SU-DHL-6 (cell line): ENCODE measurements at regions not wholly inside any gene's neighbourhood (a gene's known extent, or its start where the extent isn't known, plus 50 kb on each side); places are given as distances from the start of the nearest gene placed in this dataset.

Source experiments
- H2AFZ ChIP-seq: fragments of 200-600 bp; sonication (generic); 2 replicates; pipeline ENCODE4 v1.6.1; 2014; ENCODE audit warnings: low read depth, mild to moderate bottlenecking, moderate library complexity, mixed read lengths, antibody characterized with exemption, low read length; ENCODE audit not compliant: severe bottlenecking
- H3F3A ChIP-seq: fragments of 200-600 bp; shearing (Covaris generic); 2 replicates; pipeline ENCODE4 v1.6.0; 2016; ENCODE audit warnings: antibody characterized with exemption, mild to moderate bottlenecking; ENCODE audit not compliant: insufficient read depth
- H3K27ac ChIP-seq: fragments of 200-600 bp; sonication (generic); 2 replicates; pipeline ENCODE4 v1.5.1; 2016; ENCODE audit warnings: low read depth, mild to moderate bottlenecking, low read length, moderate library complexity, mixed read lengths
- H3K27me3 ChIP-seq: fragments of 200-600 bp; sonication (generic), shearing (Covaris generic); 2 replicates; pipeline ENCODE4 v1.6.0; 2014; ENCODE audit warnings: mild to moderate bottlenecking, low read length
- H3K36me3 ChIP-seq: fragments of 200-600 bp; sonication (generic); 2 replicates; pipeline ENCODE4 v1.6.1; 2014; ENCODE audit warnings: mild to moderate bottlenecking, low read length, mixed read lengths
- H3K4me2 ChIP-seq: fragments of 300-600, 200-600 bp; shearing (Covaris generic), sonication (generic); 2 replicates; pipeline ENCODE4 v1.6.0; 2014; ENCODE audit warnings: low read length, low read depth, mild to moderate bottlenecking; ENCODE audit not compliant: poor library complexity, severe bottlenecking
- H3K4me3 ChIP-seq: fragments of 200-600 bp; sonication (generic); 2 replicates; pipeline ENCODE4 v1.5.1; 2014; ENCODE audit warnings: antibody characterized with exemption, low read length, mild to moderate bottlenecking, mixed read lengths; ENCODE audit not compliant: insufficient read depth, poor library complexity, severe bottlenecking
- H3K79me2 ChIP-seq: fragments of 200-600 bp; sonication (generic); 2 replicates; pipeline ENCODE4 v1.6.1; 2014; ENCODE audit warnings: mild to moderate bottlenecking, low read length, moderate library complexity; ENCODE audit not compliant: insufficient read depth
- H3K9ac ChIP-seq: fragments of 200-600 bp; sonication (generic); 2 replicates; pipeline ENCODE4 v1.7.0; 2014; ENCODE audit warnings: mild to moderate bottlenecking, low read length
- H3K9me2 ChIP-seq: fragments of 200-600 bp; sonication (generic); replicated peaks from 2 replicates; pipeline ENCODE4 v1.6.1; 2014; ENCODE audit warnings: low read length; ENCODE audit not compliant: insufficient read depth
- H3K9me3 ChIP-seq: fragments of 200-600 bp; sonication (generic); 2 replicates; pipeline ENCODE4 v1.6.1; 2014; ENCODE audit warnings: low read length, mixed read lengths; ENCODE audit not compliant: insufficient read depth
- H4K20me1 ChIP-seq: fragments of 200-600 bp; sonication (generic); 2 replicates; pipeline ENCODE4 v1.6.1; 2014; ENCODE audit warnings: low read depth, mild to moderate bottlenecking, antibody characterized with exemption, low read length, moderate library complexity, mixed read lengths
- EZH2phosphoT487 ChIP-seq: fragments of 200-600 bp; sonication (generic), shearing (Covaris generic); conservative IDR thresholded peaks from 2 replicates; pipeline ENCODE4 v1.6.1; 2018; ENCODE audit warnings: mild to moderate bottlenecking, antibody characterized with exemption, low read length, moderate library complexity, mixed read lengths
- TF ChIP-seq, protein P1 (sequence below): fragments of 200-600 bp; sonication (generic); IDR thresholded peaks from one replicate; pipeline ENCODE4 v1.5.1; 2017; ENCODE audit warnings: antibody characterized with exemption, mild to moderate bottlenecking, low read length, moderate library complexity; ENCODE audit not compliant: insufficient read depth, poor library complexity, severe bottlenecking

DNA sequence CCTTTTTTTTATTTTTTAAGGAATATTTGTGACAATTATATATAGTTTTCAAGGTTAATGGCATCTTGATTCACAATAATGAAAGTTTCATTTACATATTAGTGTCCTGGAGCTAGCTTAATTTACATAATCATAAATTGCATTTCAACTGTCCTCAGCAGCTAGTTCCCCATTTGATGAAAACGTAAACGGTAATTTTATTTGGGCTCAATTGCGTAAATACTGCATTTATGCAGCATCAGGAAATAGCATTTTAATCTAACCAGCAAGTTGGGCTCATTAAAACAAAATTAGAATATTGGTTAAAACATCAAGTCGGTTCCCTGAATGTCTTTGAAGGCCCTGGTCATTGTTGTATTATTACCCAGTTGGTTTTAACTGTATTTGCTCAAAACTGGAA, 136.8 kb upstream of the CDH5 start:
- no peaks in the 10 kb centered on the region for H3K9me3 ChIP-seq
- H3K27ac ChIP-seq = no peak overlapping the region
- no peaks in the 10 kb centered on the region for H3K36me3 ChIP-seq
- no peaks in the 10 kb centered on the region for H4K20me1 ChIP-seq
- no peak overlapping the region for H3K4me3 ChIP-seq
- no peaks in the 10 kb centered on the region for H3F3A ChIP-seq
- no peak for TF ChIP-seq EZH2phosphoT487
- TF ChIP-seq, protein P1, sequence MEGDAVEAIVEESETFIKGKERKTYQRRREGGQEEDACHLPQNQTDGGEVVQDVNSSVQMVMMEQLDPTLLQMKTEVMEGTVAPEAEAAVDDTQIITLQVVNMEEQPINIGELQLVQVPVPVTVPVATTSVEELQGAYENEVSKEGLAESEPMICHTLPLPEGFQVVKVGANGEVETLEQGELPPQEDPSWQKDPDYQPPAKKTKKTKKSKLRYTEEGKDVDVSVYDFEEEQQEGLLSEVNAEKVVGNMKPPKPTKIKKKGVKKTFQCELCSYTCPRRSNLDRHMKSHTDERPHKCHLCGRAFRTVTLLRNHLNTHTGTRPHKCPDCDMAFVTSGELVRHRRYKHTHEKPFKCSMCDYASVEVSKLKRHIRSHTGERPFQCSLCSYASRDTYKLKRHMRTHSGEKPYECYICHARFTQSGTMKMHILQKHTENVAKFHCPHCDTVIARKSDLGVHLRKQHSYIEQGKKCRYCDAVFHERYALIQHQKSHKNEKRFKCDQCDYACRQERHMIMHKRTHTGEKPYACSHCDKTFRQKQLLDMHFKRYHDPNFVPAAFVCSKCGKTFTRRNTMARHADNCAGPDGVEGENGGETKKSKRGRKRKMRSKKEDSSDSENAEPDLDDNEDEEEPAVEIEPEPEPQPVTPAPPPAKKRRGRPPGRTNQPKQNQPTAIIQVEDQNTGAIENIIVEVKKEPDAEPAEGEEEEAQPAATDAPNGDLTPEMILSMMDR = no peak
- no peak overlapping the region for H3K9ac ChIP-seq
- no peaks in the 10 kb centered on the region for H3K27me3 ChIP-seq
- no peak overlapping the region for H2AFZ ChIP-seq
- H3K4me2 ChIP-seq = no peak overlapping the region
- no peaks in the 10 kb centered on the region for H3K79me2 ChIP-seq
- no peaks in the 10 kb centered on the region for H3K9me2 ChIP-seq

DNA sequence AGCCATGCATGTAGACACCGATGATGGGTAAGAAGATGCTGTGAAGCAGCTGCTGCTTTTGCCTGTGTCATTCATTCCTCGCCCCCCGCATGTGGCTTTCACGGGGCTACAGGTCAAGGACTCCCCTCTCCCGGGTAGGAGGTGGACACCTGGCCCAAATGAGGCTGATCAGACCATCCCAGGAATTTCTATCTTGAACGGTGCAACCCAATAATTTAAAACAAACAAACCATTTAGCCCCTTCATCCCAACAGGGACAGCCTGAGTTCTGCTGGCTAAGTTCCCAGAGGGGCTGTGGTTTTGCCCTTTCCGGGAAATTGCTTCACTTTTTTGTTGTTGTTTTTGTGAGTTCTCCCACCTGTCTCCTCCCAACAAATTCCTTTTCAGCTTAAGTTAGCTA, 137.7 kb upstream of the CDH5 start:
- Histone ChIP-seq H3K36me3 (no peaks in the 10 kb centered on the region), H3K9ac (no peak overlapping the region), H4K20me1 (no peaks in the 10 kb centered on the region), H3K27me3 (no peaks in the 10 kb centered on the region), H2AFZ (no peak overlapping the region), H3K4me2 (no peak overlapping the region), H3F3A (no peaks in the 10 kb centered on the region), H3K79me2 (no peaks in the 10 kb centered on the region), H3K9me3 (no peaks in the 10 kb centered on the region), H3K4me3 (no peak overlapping the region), H3K27ac (no peak overlapping the region), H3K9me2 (no peaks in the 10 kb centered on the region)
- TF ChIP-seq, protein P1 = no peak

DNA sequence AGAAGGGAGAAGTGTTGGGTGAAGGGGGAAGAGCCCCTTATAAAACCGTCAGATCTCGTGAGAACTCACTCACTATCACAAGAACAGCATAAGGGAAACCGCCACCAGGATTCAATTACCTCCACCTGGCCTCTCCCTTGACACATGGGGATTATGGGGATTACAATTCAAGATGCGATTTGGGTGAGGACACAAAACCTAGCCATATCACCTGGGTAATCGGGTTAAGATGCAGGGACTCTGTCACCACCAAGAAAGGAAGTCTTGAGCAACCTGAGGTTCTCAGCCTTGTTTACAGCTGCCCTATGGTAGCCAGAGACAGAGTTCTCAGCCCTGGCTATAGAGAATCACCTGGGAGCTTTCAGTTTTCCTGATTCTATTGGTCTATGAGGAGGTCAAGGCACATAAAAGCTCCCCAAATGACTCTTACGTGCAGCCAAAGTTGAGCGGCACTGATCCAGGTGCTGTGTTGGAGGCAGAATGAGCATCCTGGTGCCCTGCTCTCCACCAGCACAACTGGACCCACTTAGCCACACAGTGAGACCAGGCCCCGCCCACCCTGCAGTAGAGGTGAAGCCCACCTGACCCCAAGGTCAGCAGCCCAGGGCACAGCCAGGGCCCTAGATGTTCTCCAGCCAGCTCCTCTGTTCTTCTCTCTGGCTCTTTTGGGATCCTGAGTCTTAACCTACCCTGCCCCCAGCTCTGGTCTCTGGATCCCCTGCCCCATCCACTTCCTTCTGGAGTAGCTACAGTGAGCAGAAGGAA, 138.5 kb upstream of the CDH5 start:
- no peaks in the 10 kb centered on the region for H3K36me3 ChIP-seq
- H3K79me2 ChIP-seq = no peaks in the 10 kb centered on the region
- no peak for TF ChIP-seq EZH2phosphoT487
- TF ChIP-seq, protein P1 = no peak
- no peaks in the 10 kb centered on the region for H3K9me3 ChIP-seq
- no peak overlapping the region for H3K9ac ChIP-seq
- H3K27me3 ChIP-seq = no peaks in the 10 kb centered on the region
- H3K9me2 ChIP-seq = no peaks in the 10 kb centered on the region
- no peaks in the 10 kb centered on the region for H3F3A ChIP-seq
- no peak overlapping the region for H3K4me2 ChIP-seq
- H3K4me3 ChIP-seq = no peak overlapping the region
- H4K20me1 ChIP-seq = no peaks in the 10 kb centered on the region
- H3K27ac ChIP-seq = no peak overlapping the region
- no peak overlapping the region for H2AFZ ChIP-seq
